T-cell (primary cell): ENCODE measurements at regions not wholly inside any gene's neighbourhood (a gene's known extent, or its start where the extent isn't known, plus 50 kb on each side); places are given as distances from the start of the nearest gene placed in this dataset.

Experiments used
- ATAC-seq, 4 experiments: fragments of 200-7000 bp in 3 of 4; fragments of 150-1000 bp in 1 of 4; cut with Tn5 transposase; replicated peaks in 1 of 4; 1 replicate in 3 of 4; 2 replicates in 1 of 4; pipeline ENCODE4 v1.10.0; 2021; ENCODE audit warnings: moderate library complexity in 3 of 4, mild to moderate bottlenecking in 2 of 4, moderate number of reproducible peaks in 1 of 4
- CTCF ChIA-PET, 2 donors: fragments of 300-600 bp; sonication (Branson Sonifier 250); formaldehyde crosslinking; loops; one replicate each; lab custom pipeline; 2022; ENCODE audit warnings: antibody characterized with exemption in 2 of 2; lab: Charles Lee
- POLR2A ChIA-PET, 2 donors: fragments of 300-600 bp; sonication (Branson Sonifier 250); formaldehyde crosslinking; loops; one replicate each; lab custom pipeline; 2022; ENCODE audit warnings: antibody characterized with exemption in 2 of 2; lab: Charles Lee
- DNase-seq, 35 experiments: peaks; one replicate each; pipeline versions ENCODE4 v3.0.0 to v3.0.0-alpha.2; 2013 to 2023
- H3K27ac ChIP-seq: one replicate; pipeline ENCODE4 v1.5.1; 2013; ENCODE audit warnings: low read length
- H3K27me3 ChIP-seq, 2 experiments: replicated peaks in 1 of 2; 1 replicate in 1 of 2; 2 replicates in 1 of 2; pipeline versions ENCODE4 v1.6.1 to v1.7.0; 2013; ENCODE audit warnings: low read length in 1 of 2, mixed read lengths in 1 of 2; ENCODE audit not compliant: control insufficient read depth in 2 of 2, insufficient read depth in 2 of 2; ENCODE audit errors: extremely low read depth in 1 of 2
- H3K36me3 ChIP-seq, 2 donors: 1 replicate in 1 of 2; 2 replicates in 1 of 2; pipeline versions ENCODE4 v1.6.1 to v1.7.0; 2013; ENCODE audit warnings: low read length in 1 of 2; ENCODE audit not compliant: control insufficient read depth in 2 of 2, insufficient read depth in 1 of 2; ENCODE audit errors: extremely low read depth in 1 of 2
- H3K4me1 ChIP-seq, 2 experiments: 1 replicate in 1 of 2; 2 replicates in 1 of 2; pipeline versions ENCODE4 v1.6.1 to v1.7.0; 2013; ENCODE audit warnings: low read length in 2 of 2, mixed read lengths in 1 of 2; ENCODE audit not compliant: insufficient read depth in 2 of 2, control insufficient read depth in 1 of 2; ENCODE audit errors: extremely low read depth in 1 of 2
- H3K4me3 ChIP-seq, 2 donors: 1 replicate in 1 of 2; 2 replicates in 1 of 2; pipeline versions ENCODE4 v1.5.1 to v1.7.0; 2013; ENCODE audit warnings: mild to moderate bottlenecking in 2 of 2, low read length in 1 of 2, moderate library complexity in 1 of 2; ENCODE audit not compliant: control insufficient read depth in 1 of 2; ENCODE audit errors: extremely low read depth in 1 of 2
- H3K9me3 ChIP-seq: 2 replicates; pipeline ENCODE4 v1.7.0; 2013
- H3K27ac Mint-ChIP-seq, 2 donors: one replicate each; pipeline ENCODE4 v1.8.0; 2020 to 2021; ENCODE audit warnings: mild to moderate bottlenecking in 2 of 2, mixed read lengths in 2 of 2
- H3K27me3 Mint-ChIP-seq, 2 donors: one replicate each; pipeline ENCODE4 v1.8.0; 2021 to 2022; ENCODE audit warnings: mixed read lengths in 2 of 2
- H3K36me3 Mint-ChIP-seq: one replicate; pipeline ENCODE4 v1.8.0; 2021; ENCODE audit warnings: mixed read lengths
- H3K4me1 Mint-ChIP-seq, 3 donors: one replicate each; pipeline ENCODE4 v1.8.0; 2020 to 2022; ENCODE audit warnings: mixed read lengths in 3 of 3, mild to moderate bottlenecking in 1 of 3
- H3K4me3 Mint-ChIP-seq, 3 donors: one replicate each; pipeline ENCODE4 v1.8.0; 2020 to 2022; ENCODE audit warnings: mild to moderate bottlenecking in 3 of 3, mixed read lengths in 3 of 3, moderate library complexity in 3 of 3
- H3K9me3 Mint-ChIP-seq, 3 donors: one replicate each; pipeline ENCODE4 v1.8.0; 2020 to 2022; ENCODE audit warnings: mixed read lengths in 3 of 3
- WGBS: methylation state at CpG from one replicate; pipeline ENCODE4 v1.1.5; 2013; ENCODE audit warnings: missing lambda C conversion rate; ENCODE audit not compliant: insufficient coverage; 5-methylcytosine and 5-hydroxymethylcytosine counted together

DNA sequence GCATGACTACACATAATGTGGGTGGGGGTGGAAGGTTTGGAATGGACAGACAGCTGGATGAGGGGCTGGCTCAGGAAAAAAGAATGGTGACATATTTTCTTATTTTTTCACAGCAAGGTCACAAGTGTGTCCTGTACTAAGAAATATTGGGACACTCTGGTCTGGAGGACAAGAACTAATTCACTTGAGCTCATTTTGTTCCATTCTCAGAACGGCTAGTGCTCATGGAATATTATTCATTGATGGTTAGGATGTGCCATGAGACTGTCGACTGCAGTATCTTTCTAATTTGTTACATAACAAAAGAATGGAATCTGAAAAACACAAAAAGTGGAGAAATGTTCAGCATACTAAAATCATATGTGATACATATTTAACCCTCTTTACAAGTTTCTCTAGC lies 149.5 kb downstream of the BMP4 start:
- ChIA-PET POLR2A (no interaction called here), CTCF (no interaction called here)
- Mint-ChIP-seq H3K27me3 (peaks cover 0 to 4% of the 10 kb centered on the region in 2 donors), H3K4me1 (no peaks in the 10 kb centered on the region), H3K9me3 (peaks cover 6 to 19% (median 9%) of the 10 kb centered on the region in 3 donors), H3K27ac (no peak overlapping the region), H3K4me3 (no peak overlapping the region), H3K36me3 (no peaks in the 10 kb centered on the region)
- no peak overlapping the region for H3K27ac ChIP-seq
- H3K4me3 ChIP-seq: no peak overlapping the region
- H3K9me3 ChIP-seq: no peaks in the 10 kb centered on the region
- H3K27me3 ChIP-seq: no peaks in the 10 kb centered on the region
- DNase-seq: no peak
- no peaks in the 10 kb centered on the region for H3K4me1 ChIP-seq
- no CpG with 5 or more reads among the region's 2 CpGs for WGBS
- H3K36me3 ChIP-seq: no peaks in the 10 kb centered on the region
- no peak for ATAC-seq

DNA sequence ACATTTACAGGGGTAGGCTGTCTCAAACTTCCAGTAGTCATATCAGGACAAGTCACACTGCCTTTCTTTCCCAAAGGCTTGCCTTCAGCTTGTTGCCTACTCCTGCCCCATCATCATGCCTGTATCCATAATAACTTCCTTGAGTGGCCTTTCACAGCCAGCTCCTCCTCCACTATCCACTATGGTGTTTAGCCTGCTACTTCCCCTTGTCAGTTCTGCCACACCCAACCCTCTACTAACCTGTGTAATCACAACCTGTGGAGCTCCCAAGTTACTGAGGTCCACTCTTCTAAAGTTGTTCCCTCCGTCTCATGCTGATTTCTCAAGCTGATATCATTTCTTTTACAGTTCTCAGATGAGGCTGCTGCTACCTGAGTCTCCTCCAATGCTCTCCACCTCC lies 159.9 kb downstream of the BMP4 start:
- no peaks in the 10 kb centered on the region for H3K4me1 ChIP-seq
- H3K9me3 ChIP-seq: no peaks in the 10 kb centered on the region
- no peak overlapping the region for H3K4me3 ChIP-seq
- Mint-ChIP-seq H3K4me1 (no peaks in the 10 kb centered on the region), H3K4me3 (no peak overlapping the region), H3K9me3 (peaks cover 0 to 11% (median 4%) of the 10 kb centered on the region in 3 donors), H3K27ac (no peak overlapping the region), H3K36me3 (no peaks in the 10 kb centered on the region), H3K27me3 (no peaks in the 10 kb centered on the region)
- no peak for DNase-seq
- no peaks in the 10 kb centered on the region for H3K36me3 ChIP-seq
- POLR2A ChIA-PET: no interaction called here
- 33% methylated on average over 1 of the region's 1 CpG for WGBS
- H3K27me3 ChIP-seq: no peaks in the 10 kb centered on the region
- ATAC-seq: no peak
- CTCF ChIA-PET: interaction anchor here in 1 of 2 donors (0.8 kb wide), 1 partner anchor 147 kb away, joined by 9 read pairs; no protein-coding TSS in a partner anchor
- H3K27ac ChIP-seq: no peak overlapping the region

DNA sequence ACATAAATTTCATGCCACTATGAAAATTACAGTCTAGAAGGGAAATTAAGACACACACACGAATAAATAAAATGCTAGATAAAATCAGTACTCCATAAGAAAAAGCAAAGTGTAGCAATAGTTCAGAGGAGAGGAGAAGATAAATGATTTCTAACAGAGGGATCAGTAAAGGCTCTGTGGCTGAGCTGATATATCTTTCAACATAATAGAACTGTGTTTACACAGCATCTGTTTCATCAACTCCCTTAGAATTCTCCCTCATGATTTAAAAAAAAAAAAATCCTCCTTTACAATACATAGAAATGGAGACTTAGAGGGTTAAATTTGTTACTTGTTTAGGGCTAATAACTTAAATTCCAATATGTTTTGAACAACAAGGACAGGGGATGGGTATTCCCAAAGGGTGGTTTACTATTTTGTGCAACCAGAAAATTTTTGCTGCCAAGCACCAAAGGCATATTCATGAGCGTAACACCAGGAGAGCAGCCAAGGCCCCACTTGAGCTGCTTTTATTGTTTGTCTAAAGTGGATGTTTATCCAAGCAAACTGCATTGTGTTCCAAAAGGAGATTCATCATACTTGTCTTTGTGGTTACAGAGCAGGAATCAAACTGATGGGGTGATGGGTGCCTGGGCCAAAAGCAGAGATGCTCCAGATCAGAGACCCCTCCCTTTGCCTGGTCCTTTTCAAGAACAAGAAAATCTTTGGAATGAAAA lies 162.7 kb downstream of the BMP4 start:
- Histone ChIP-seq H3K9me3 (no peaks in the 10 kb centered on the region), H3K4me3 (no peak overlapping the region), H3K27ac (no peak overlapping the region), H3K27me3 (no peaks in the 10 kb centered on the region), H3K4me1 (no peaks in the 10 kb centered on the region), H3K36me3 (no peaks in the 10 kb centered on the region)
- POLR2A ChIA-PET: no interaction called here
- H3K4me3 Mint-ChIP-seq: no peak overlapping the region
- ATAC-seq (no peak), DNase-seq (no peak)
- H3K27me3 Mint-ChIP-seq: no peaks in the 10 kb centered on the region
- no peaks in the 10 kb centered on the region for H3K4me1 Mint-ChIP-seq
- H3K36me3 Mint-ChIP-seq: no peaks in the 10 kb centered on the region
- H3K9me3 Mint-ChIP-seq: no peaks in the 10 kb centered on the region
- CTCF ChIA-PET: no interaction called here
- 89% methylated on average over 1 of the region's 2 CpGs for WGBS
- H3K27ac Mint-ChIP-seq: no peak overlapping the region

DNA sequence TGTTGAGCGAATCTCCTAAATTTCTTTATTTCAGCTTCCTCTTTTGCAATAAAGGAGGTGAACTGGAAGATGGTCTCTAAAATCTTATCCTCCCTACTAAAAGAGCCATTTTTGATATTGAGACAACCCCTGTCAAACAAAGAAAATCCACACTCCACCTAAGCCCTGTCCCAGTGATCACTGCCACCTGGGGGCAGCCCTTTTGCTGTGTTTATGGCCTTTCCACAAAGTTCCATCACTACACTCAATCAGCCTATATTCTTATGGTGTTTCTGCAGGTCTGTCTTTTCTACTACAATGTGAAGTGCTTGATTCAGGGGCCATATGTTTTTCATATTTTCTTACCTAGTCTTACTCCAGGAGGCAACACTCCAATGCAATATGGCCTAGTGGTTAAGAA lies 163.7 kb downstream of the BMP4 start:
- Mint-ChIP-seq H3K4me1 (no peaks in the 10 kb centered on the region), H3K27ac (no peak overlapping the region), H3K4me3 (no peak overlapping the region), H3K27me3 (no peaks in the 10 kb centered on the region), H3K36me3 (no peaks in the 10 kb centered on the region), H3K9me3 (peaks cover 0 to 3% (median 0%) of the 10 kb centered on the region in 3 donors)
- Histone ChIP-seq H3K36me3 (no peaks in the 10 kb centered on the region), H3K27ac (no peak overlapping the region), H3K4me3 (no peak overlapping the region), H3K9me3 (no peaks in the 10 kb centered on the region), H3K4me1 (no peaks in the 10 kb centered on the region), H3K27me3 (no peaks in the 10 kb centered on the region)
- ATAC-seq: no peak
- CTCF ChIA-PET: no interaction called here
- POLR2A ChIA-PET: no interaction called here
- DNase-seq: no peak
- WGBS: no CpG with 5 or more reads among the region's 1 CpG

DNA sequence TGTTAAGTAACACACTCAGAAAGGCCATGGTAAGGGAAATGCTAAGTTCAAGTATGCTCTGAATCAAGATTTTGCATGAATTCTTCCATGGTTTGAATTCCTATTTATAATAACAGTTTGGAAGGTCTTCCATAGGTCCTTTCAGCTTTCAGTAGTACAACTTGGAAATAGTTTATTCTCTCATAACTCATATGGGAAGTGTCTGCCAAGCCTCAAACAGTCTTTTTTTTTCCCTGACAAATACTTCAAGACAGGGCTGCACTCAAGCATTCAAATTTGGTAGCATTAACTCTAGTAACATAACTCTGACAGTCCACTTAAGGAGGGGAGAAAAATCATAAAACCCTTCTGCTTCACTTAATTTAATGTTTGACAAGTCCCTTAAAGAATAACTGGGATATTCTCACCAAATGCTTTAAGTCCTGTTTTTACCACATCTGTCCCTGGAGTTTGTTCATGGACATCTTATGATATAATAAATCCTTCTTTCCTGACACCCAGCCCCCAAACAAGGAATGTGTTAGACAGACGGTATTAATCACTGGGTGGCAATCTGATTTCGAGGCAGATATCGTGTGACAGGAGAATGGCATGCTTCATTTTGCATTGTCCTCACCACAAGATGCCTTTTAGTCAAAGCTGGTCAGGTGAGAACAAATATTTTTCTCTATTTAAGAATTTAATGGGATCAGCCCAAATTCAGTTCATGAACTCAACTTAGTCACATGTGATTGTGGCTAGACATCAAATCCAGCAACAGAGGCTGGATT lies 165.7 kb downstream of the BMP4 start:
- POLR2A ChIA-PET: no interaction called here
- CTCF ChIA-PET: no interaction called here
- Histone ChIP-seq H3K9me3 (no peaks in the 10 kb centered on the region), H3K27ac (no peak overlapping the region), H3K4me3 (no peak overlapping the region), H3K27me3 (no peaks in the 10 kb centered on the region), H3K36me3 (no peaks in the 10 kb centered on the region), H3K4me1 (no peaks in the 10 kb centered on the region)
- H3K27me3 Mint-ChIP-seq: no peaks in the 10 kb centered on the region
- DNase-seq: no peak
- H3K36me3 Mint-ChIP-seq: no peaks in the 10 kb centered on the region
- WGBS: no CpG with 5 or more reads among the region's 3 CpGs
- no peaks in the 10 kb centered on the region for H3K4me1 Mint-ChIP-seq
- H3K9me3 Mint-ChIP-seq: peaks cover 0 to 5% (median 0%) of the 10 kb centered on the region in 3 donors
- no peak for ATAC-seq
- no peak overlapping the region for H3K27ac Mint-ChIP-seq
- H3K4me3 Mint-ChIP-seq: no peak overlapping the region

DNA sequence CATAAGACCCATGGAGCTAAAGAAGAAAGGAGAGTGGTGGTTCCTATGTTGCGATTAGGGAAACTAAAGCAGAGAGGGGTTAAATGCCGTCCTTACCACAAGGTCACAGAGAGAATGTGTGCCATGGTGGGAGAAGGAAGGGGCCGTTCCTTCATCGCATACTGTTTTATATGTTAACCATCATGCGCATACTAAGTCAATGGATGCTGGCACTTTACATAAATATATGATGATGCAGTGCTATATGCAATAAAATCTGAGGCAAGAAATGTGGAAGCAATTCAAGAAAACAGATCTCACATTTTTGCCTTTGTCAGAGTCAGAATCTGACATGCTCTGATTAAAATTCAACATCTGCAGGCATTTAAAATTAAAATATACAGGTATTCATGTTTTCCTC lies 168.1 kb downstream of the BMP4 start:
- Histone ChIP-seq H3K9me3 (no peaks in the 10 kb centered on the region), H3K36me3 (no peaks in the 10 kb centered on the region), H3K27me3 (no peaks in the 10 kb centered on the region), H3K4me1 (no peaks in the 10 kb centered on the region), H3K27ac (no peak overlapping the region), H3K4me3 (no peak overlapping the region)
- Mint-ChIP-seq H3K27ac (no peak overlapping the region), H3K4me3 (no peak overlapping the region), H3K4me1 (no peaks in the 10 kb centered on the region), H3K9me3 (peaks cover 5 to 20% (median 14%) of the 10 kb centered on the region in 3 donors), H3K27me3 (no peaks in the 10 kb centered on the region), H3K36me3 (no peaks in the 10 kb centered on the region)
- CTCF ChIA-PET: no interaction called here
- 89% methylated on average over 4 of the region's 5 CpGs for WGBS
- no peak for ATAC-seq
- POLR2A ChIA-PET: no interaction called here
- DNase-seq: no peak
